ENCODE measurements at regions not wholly inside any gene's neighbourhood (a gene's known extent, or its start where the extent isn't known, plus 50 kb on each side); places are given as distances from the start of the nearest gene placed in this dataset.

GRCh38 chr4:43330288-43330687 lies 437.8 kb downstream of the GRXCR1 start:
- H3K27ac ChIP-seq (ENCODE audit: low read depth, low read length): no peak overlapping the region
- no peaks in the 10 kb centered on the region for H3K79me1 ChIP-seq (ENCODE audit: low read length)
- no peaks in the 10 kb centered on the region for H3K27me3 ChIP-seq (ENCODE audit: insufficient read depth, low read length)
- no peak overlapping the region for H4K8ac ChIP-seq (ENCODE audit: low read depth, low read length)
- H3K9me3 ChIP-seq (ENCODE audit: insufficient read depth, low read depth, low read length): no peaks in the 10 kb centered on the region
- no peak overlapping the region for H3K23ac ChIP-seq (ENCODE audit: low read length)
- H3K4me3 ChIP-seq (ENCODE audit: low read depth, low read length): no peak overlapping the region
- H3K9ac ChIP-seq (ENCODE audit: low read length): no peak overlapping the region
- no peak overlapping the region for H3K4me2 ChIP-seq (ENCODE audit: low read length)
- H4K12ac ChIP-seq (ENCODE audit: low read depth, low read length): no peak overlapping the region
- no peak overlapping the region for H3K4ac ChIP-seq (ENCODE audit: low read depth, low read length)
- H2AFZ ChIP-seq (ENCODE audit: insufficient read depth, low read length, poor library complexity): no peak overlapping the region
- no CpG with 5 or more reads among the region's 1 CpG for WGBS (ENCODE audit: extremely low coverage, insufficient coverage, insufficient read length)
- H2AK5ac ChIP-seq (ENCODE audit: low read length): no peak overlapping the region
- no peaks in the 10 kb centered on the region for H3K4me1 ChIP-seq (ENCODE audit: control insufficient read depth in 1 of 2, insufficient read depth in 2 of 2, low read length in 2 of 2)
- H2BK120ac ChIP-seq (ENCODE audit: insufficient read depth, low read length, poor library complexity): no peak overlapping the region
- no peak overlapping the region for H2BK12ac ChIP-seq (ENCODE audit: low read length)
- no peaks in the 10 kb centered on the region for H3K36me3 ChIP-seq (ENCODE audit: control insufficient read depth in 1 of 2, insufficient read depth in 2 of 2, low read length in 2 of 2)
- DNase-seq: no peak
- no peak overlapping the region for H3K14ac ChIP-seq (ENCODE audit: low read length)
- no peak overlapping the region for H3K18ac ChIP-seq (ENCODE audit: low read length)
- no peaks in the 10 kb centered on the region for H3K79me2 ChIP-seq (ENCODE audit: control insufficient read depth, insufficient read depth, low read length, poor library complexity)
- H4K91ac ChIP-seq (ENCODE audit: low read depth, low read length): no peak overlapping the region
- H2BK5ac ChIP-seq (ENCODE audit: low read depth, low read length, poor library complexity): no peak overlapping the region

- H3K9ac ChIP-seq (ENCODE audit: low read length): no peak overlapping the region
- H3K27ac ChIP-seq (ENCODE audit: low read depth, low read length): no peak overlapping the region
Measured at GRCh38 chr4:43331226-43332051, 438.9 kb downstream of the GRXCR1 start.

GRCh38 chr4:43332052-43332425 lies 439.5 kb downstream of the GRXCR1 start:
- no peak overlapping the region for H3K23ac ChIP-seq (ENCODE audit: low read length)
- no peak overlapping the region for H3K14ac ChIP-seq (ENCODE audit: low read length)
- H2BK120ac ChIP-seq (ENCODE audit: insufficient read depth, low read length, poor library complexity): no peak overlapping the region
- H3K27me3 ChIP-seq (ENCODE audit: insufficient read depth, low read length): no peaks in the 10 kb centered on the region
- H3K4me3 ChIP-seq (ENCODE audit: low read depth, low read length): no peak overlapping the region
- no peak overlapping the region for H3K18ac ChIP-seq (ENCODE audit: low read length)
- H2AFZ ChIP-seq (ENCODE audit: insufficient read depth, low read length, poor library complexity): no peak overlapping the region
- DNase-seq: no peak
- no peaks in the 10 kb centered on the region for H3K79me2 ChIP-seq (ENCODE audit: control insufficient read depth, insufficient read depth, low read length, poor library complexity)
- no peaks in the 10 kb centered on the region for H3K4me1 ChIP-seq (ENCODE audit: control insufficient read depth in 1 of 2, insufficient read depth in 2 of 2, low read length in 2 of 2)
- no peak overlapping the region for H4K12ac ChIP-seq (ENCODE audit: low read depth, low read length)
- H2BK5ac ChIP-seq (ENCODE audit: low read depth, low read length, poor library complexity): no peak overlapping the region
- no peak overlapping the region for H4K8ac ChIP-seq (ENCODE audit: low read depth, low read length)
- H4K91ac ChIP-seq (ENCODE audit: low read depth, low read length): no peak overlapping the region
- H3K79me1 ChIP-seq (ENCODE audit: low read length): no peaks in the 10 kb centered on the region
- H3K9me3 ChIP-seq (ENCODE audit: insufficient read depth, low read depth, low read length): no peaks in the 10 kb centered on the region
- no peak overlapping the region for H3K4ac ChIP-seq (ENCODE audit: low read depth, low read length)
- no peaks in the 10 kb centered on the region for H3K36me3 ChIP-seq (ENCODE audit: control insufficient read depth in 1 of 2, insufficient read depth in 2 of 2, low read length in 2 of 2)
- H2BK12ac ChIP-seq (ENCODE audit: low read length): no peak overlapping the region
- no peak overlapping the region for H3K9ac ChIP-seq (ENCODE audit: low read length)
- no peak overlapping the region for H2AK5ac ChIP-seq (ENCODE audit: low read length)
- H3K27ac ChIP-seq (ENCODE audit: low read depth, low read length): no peak overlapping the region
- no peak overlapping the region for H3K4me2 ChIP-seq (ENCODE audit: low read length)

More at GRCh38 chr4:43331226-43332051, 438.9 kb downstream of the GRXCR1 start:
- no peak for DNase-seq
- no peak overlapping the region for H3K4ac ChIP-seq (ENCODE audit: low read depth, low read length)
- H4K12ac ChIP-seq (ENCODE audit: low read depth, low read length): no peak overlapping the region
- H3K4me2 ChIP-seq (ENCODE audit: low read length): no peak overlapping the region
- H3K36me3 ChIP-seq (ENCODE audit: control insufficient read depth in 1 of 2, insufficient read depth in 2 of 2, low read length in 2 of 2): no peaks in the 10 kb centered on the region
- H2AFZ ChIP-seq (ENCODE audit: insufficient read depth, low read length, poor library complexity): no peak overlapping the region
- no peak overlapping the region for H2BK12ac ChIP-seq (ENCODE audit: low read length)
- H3K79me1 ChIP-seq (ENCODE audit: low read length): no peaks in the 10 kb centered on the region
- no peak overlapping the region for H3K18ac ChIP-seq (ENCODE audit: low read length)
- no peaks in the 10 kb centered on the region for H3K4me1 ChIP-seq (ENCODE audit: control insufficient read depth in 1 of 2, insufficient read depth in 2 of 2, low read length in 2 of 2)
- no peaks in the 10 kb centered on the region for H3K9me3 ChIP-seq (ENCODE audit: insufficient read depth, low read depth, low read length)
- H3K79me2 ChIP-seq (ENCODE audit: control insufficient read depth, insufficient read depth, low read length, poor library complexity): no peaks in the 10 kb centered on the region
- no peak overlapping the region for H3K23ac ChIP-seq (ENCODE audit: low read length)
- no CpG with 5 or more reads among the region's 1 CpG for WGBS (ENCODE audit: extremely low coverage, insufficient coverage, insufficient read length)
- H3K4me3 ChIP-seq (ENCODE audit: low read depth, low read length): no peak overlapping the region
- H4K8ac ChIP-seq (ENCODE audit: low read depth, low read length): no peak overlapping the region
- no peaks in the 10 kb centered on the region for H3K27me3 ChIP-seq (ENCODE audit: insufficient read depth, low read length)
- H2AK5ac ChIP-seq (ENCODE audit: low read length): no peak overlapping the region
- no peak overlapping the region for H2BK120ac ChIP-seq (ENCODE audit: insufficient read depth, low read length, poor library complexity)
- H3K14ac ChIP-seq (ENCODE audit: low read length): no peak overlapping the region
- no peak overlapping the region for H4K91ac ChIP-seq (ENCODE audit: low read depth, low read length)
- H2BK5ac ChIP-seq (ENCODE audit: low read depth, low read length, poor library complexity): no peak overlapping the region

GRCh38 chr4:43337707-43338106 lies 445.2 kb downstream of the GRXCR1 start:
- Histone ChIP-seq H3K14ac (ENCODE audit: low read length) (no peak overlapping the region), H3K18ac (ENCODE audit: low read length) (no peak overlapping the region), H2BK12ac (ENCODE audit: low read length) (no peak overlapping the region), H3K4me1 (ENCODE audit: control insufficient read depth in 1 of 2, insufficient read depth in 2 of 2, low read length in 2 of 2) (no peaks in the 10 kb centered on the region), H3K23ac (ENCODE audit: low read length) (no peak overlapping the region), H3K4ac (ENCODE audit: low read depth, low read length) (no peak overlapping the region), H3K36me3 (ENCODE audit: control insufficient read depth in 1 of 2, insufficient read depth in 2 of 2, low read length in 2 of 2) (no peaks in the 10 kb centered on the region), H2BK120ac (ENCODE audit: insufficient read depth, low read length, poor library complexity) (no peak overlapping the region), H3K79me1 (ENCODE audit: low read length) (no peaks in the 10 kb centered on the region), H4K91ac (ENCODE audit: low read depth, low read length) (no peak overlapping the region), H3K27me3 (ENCODE audit: insufficient read depth, low read length) (no peaks in the 10 kb centered on the region), H3K4me2 (ENCODE audit: low read length) (no peak overlapping the region), H2AK5ac (ENCODE audit: low read length) (no peak overlapping the region), H3K4me3 (ENCODE audit: low read depth, low read length) (no peak overlapping the region), H3K9ac (ENCODE audit: low read length) (no peak overlapping the region), H3K79me2 (ENCODE audit: control insufficient read depth, insufficient read depth, low read length, poor library complexity) (no peaks in the 10 kb centered on the region), H2AFZ (ENCODE audit: insufficient read depth, low read length, poor library complexity) (no peak overlapping the region), H4K12ac (ENCODE audit: low read depth, low read length) (no peak overlapping the region), H2BK5ac (ENCODE audit: low read depth, low read length, poor library complexity) (no peak overlapping the region), H3K9me3 (ENCODE audit: insufficient read depth, low read depth, low read length) (no peaks in the 10 kb centered on the region), H4K8ac (ENCODE audit: low read depth, low read length) (no peak overlapping the region), H3K27ac (ENCODE audit: low read depth, low read length) (no peak overlapping the region)
- DNase-seq: no peak

Measured in trophoblast cell (in vitro differentiated cells and primary cell).